ENCODE measurements at regions not wholly inside any gene's neighbourhood (a gene's known extent, or its start where the extent isn't known, plus 50 kb on each side); places are given as distances from the start of the nearest gene placed in this dataset.
"Not testable (repeated sequence)": the region's sequence is repeated elsewhere in the genome, so short reads cannot be mapped to it uniquely, and the experiment has no call there.

DNA sequence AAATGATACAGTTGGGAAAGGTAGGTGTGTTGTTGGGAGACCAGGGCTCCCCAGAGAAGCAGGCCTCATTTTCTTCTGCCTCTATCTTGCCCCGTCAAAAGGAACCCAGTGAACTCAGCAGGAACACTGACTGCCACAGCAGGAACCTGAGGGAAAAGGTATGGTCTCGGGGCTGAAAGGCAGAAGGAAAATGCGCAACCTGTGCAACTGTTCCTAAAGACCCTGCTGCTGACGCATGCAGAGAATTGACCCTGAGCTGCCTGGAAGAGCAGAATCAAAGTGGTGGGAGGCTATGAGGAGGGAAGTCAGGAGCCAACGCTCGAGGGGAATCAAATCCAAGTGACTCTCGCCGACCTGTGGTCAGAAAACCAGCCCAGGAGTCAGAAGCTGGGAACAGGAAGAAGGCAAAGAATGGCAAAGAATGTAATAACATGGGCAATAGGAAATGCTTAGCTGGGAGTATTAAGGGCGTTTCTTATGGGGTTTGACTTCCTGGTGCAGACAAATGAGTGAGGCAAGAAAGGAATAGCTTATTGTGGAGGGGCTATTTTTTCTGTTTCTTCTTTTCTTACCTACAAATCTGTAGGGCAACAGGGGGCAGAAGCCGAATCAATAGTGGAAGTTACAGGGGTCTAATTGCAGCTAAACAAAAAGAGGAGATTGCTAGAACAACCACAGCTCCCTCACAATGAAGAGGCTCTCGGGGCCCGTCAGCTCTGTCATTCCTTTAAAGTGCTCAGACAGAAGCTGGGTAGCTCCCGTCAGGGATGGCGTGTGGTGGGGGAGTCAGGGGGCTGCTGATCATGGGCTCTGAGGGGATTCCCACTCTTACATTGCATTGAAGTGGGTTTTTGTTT lies 65.4 kb upstream of the DLG1 start:
- H3K9me3 ChIP-seq, result peaks cover 25% of the 10 kb centered on the region
- intact Hi-C loops (cut with micrococcal nuclease; ENCODE audit: unreplicated experiment), result loop anchor here (1.0 kb wide), 2 partner anchors 8 to 9 kb away; no protein-coding TSS in a partner anchor
- no peaks in the 10 kb centered on the region for H3K36me3 ChIP-seq (ENCODE audit: control insufficient read depth, insufficient read depth, low read length)
- no peaks in the 10 kb centered on the region for H3K27me3 Mint-ChIP-seq (ENCODE audit: insufficient read depth, unreplicated experiment)
- no TSS peak for BruUV-seq (replicated peaks)
- POLR2A ChIA-PET, result interaction anchor here (0.7 kb wide), 1 partner anchor 782 kb away, joined by 3 read pairs; no protein-coding TSS in a partner anchor
- TF ChIP-seq, protein P1, sequence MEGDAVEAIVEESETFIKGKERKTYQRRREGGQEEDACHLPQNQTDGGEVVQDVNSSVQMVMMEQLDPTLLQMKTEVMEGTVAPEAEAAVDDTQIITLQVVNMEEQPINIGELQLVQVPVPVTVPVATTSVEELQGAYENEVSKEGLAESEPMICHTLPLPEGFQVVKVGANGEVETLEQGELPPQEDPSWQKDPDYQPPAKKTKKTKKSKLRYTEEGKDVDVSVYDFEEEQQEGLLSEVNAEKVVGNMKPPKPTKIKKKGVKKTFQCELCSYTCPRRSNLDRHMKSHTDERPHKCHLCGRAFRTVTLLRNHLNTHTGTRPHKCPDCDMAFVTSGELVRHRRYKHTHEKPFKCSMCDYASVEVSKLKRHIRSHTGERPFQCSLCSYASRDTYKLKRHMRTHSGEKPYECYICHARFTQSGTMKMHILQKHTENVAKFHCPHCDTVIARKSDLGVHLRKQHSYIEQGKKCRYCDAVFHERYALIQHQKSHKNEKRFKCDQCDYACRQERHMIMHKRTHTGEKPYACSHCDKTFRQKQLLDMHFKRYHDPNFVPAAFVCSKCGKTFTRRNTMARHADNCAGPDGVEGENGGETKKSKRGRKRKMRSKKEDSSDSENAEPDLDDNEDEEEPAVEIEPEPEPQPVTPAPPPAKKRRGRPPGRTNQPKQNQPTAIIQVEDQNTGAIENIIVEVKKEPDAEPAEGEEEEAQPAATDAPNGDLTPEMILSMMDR (IDR thresholded peaks at IDR 0.05; ENCODE audit: insufficient read depth in 1 of 2, low read depth in 1 of 2, low read length in 1 of 2, severe bottlenecking in 1 of 2, unreplicated experiment in 1 of 2), result no peak
- DNase-seq, result no peak
- no peak overlapping the region for H3K4me3 Mint-ChIP-seq (ENCODE audit: unreplicated experiment)
- H3K4me3 ChIP-seq (ENCODE audit: low read depth, low read length), result no peak overlapping the region
- H3K36me3 Mint-ChIP-seq (ENCODE audit: insufficient read depth, unreplicated experiment), result peaks cover 23% of the 10 kb centered on the region
- peaks cover 29% of the 10 kb centered on the region for H3K9me3 Mint-ChIP-seq (ENCODE audit: unreplicated experiment)
- CTCF ChIA-PET, result no interaction called here
- peak overlapping the region; percentile 70 for H3K27ac Mint-ChIP-seq (ENCODE audit: unreplicated experiment)
- peaks cover 50% of the 10 kb centered on the region for H3K4me1 ChIP-seq
- no peaks in the 10 kb centered on the region for H3K27me3 ChIP-seq (replicated peaks; ENCODE audit: control insufficient read depth, insufficient read depth, low read length)
- peaks cover 59% of the 10 kb centered on the region for H3K4me1 Mint-ChIP-seq (ENCODE audit: low read depth, unreplicated experiment)

DNA sequence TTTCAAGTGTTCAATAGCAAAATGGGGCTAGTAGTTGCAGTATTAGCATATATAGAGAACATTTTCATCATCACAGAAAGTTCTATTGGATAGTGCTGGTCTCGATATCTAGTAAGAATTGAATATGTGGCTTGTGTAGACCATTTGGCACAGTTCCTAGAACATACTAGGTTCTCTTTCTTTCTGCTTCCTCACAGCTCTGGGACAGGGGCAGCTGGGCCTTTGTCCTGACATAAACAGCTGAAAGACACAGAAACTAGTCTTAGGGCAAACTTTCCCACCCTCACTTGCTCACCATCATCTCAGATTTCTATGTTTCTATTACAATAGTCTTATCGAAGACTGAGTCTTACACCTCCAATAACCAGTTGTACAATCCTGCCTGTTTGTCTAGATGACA lies 63.7 kb upstream of the DLG1 start:
- Mint-ChIP-seq H3K36me3 (ENCODE audit: insufficient read depth, unreplicated experiment) (peaks cover 11% of the 10 kb centered on the region), H3K27ac (ENCODE audit: unreplicated experiment) (no peak overlapping the region), H3K27me3 (ENCODE audit: insufficient read depth, unreplicated experiment) (no peaks in the 10 kb centered on the region), H3K9me3 (ENCODE audit: unreplicated experiment) (peaks cover 29% of the 10 kb centered on the region), H3K4me3 (ENCODE audit: unreplicated experiment) (no peak overlapping the region), H3K4me1 (ENCODE audit: low read depth, unreplicated experiment) (peaks cover 44% of the 10 kb centered on the region)
- BruUV-seq (replicated peaks), result no TSS peak
- H3K36me3 ChIP-seq (ENCODE audit: control insufficient read depth, insufficient read depth, low read length), result no peaks in the 10 kb centered on the region
- TF ChIP-seq, protein P1 (IDR thresholded peaks at IDR 0.05; ENCODE audit: insufficient read depth in 1 of 2, low read depth in 1 of 2, low read length in 1 of 2, severe bottlenecking in 1 of 2, unreplicated experiment in 1 of 2), result no peak
- intact Hi-C loops (cut with micrococcal nuclease; ENCODE audit: unreplicated experiment), result no loop called here
- H3K4me3 ChIP-seq (ENCODE audit: low read depth, low read length), result no peak overlapping the region
- H3K27me3 ChIP-seq (replicated peaks; ENCODE audit: control insufficient read depth, insufficient read depth, low read length), result no peaks in the 10 kb centered on the region
- POLR2A ChIA-PET, result no interaction called here
- no peak for DNase-seq
- H3K4me1 ChIP-seq, result peaks cover 39% of the 10 kb centered on the region
- CTCF ChIA-PET, result no interaction called here
- H3K9me3 ChIP-seq, result peaks cover 29% of the 10 kb centered on the region

DNA sequence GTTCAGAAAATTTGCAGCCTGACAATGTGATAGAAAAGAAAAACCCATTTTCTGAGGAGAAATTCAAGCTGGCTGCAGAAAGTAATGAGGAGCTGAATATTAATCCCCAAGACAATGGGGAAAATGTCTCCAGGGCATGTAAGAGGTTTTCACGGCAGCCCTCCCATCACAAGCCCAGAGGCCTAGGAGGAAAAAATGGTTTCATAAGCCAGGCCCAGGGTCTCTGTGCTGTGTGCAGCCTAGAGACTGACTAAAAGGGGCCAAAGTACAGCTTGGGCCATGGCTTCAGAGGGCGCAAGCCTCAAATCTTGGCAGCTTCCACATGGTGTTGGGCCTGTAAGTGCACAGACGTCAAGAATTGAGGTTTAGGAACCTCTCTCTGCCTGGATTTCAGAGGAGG lies 61.7 kb upstream of the DLG1 start:
- intact Hi-C loops (cut with micrococcal nuclease; ENCODE audit: unreplicated experiment); H3K27me3 ChIP-seq (replicated peaks; ENCODE audit: control insufficient read depth, insufficient read depth, low read length); H3K36me3 ChIP-seq (ENCODE audit: control insufficient read depth, insufficient read depth, low read length); H3K4me3 ChIP-seq (ENCODE audit: low read depth, low read length); H3K27me3 Mint-ChIP-seq (ENCODE audit: insufficient read depth, unreplicated experiment); BruUV-seq (replicated peaks); POLR2A ChIA-PET; H3K4me3 Mint-ChIP-seq (ENCODE audit: unreplicated experiment); DNase-seq; H3K27ac Mint-ChIP-seq (ENCODE audit: unreplicated experiment): not testable (repeated sequence)
- CTCF ChIA-PET, result interaction anchor here (0.6 kb wide), 1 partner anchor 41 kb away, joined by 4 read pairs; no protein-coding TSS in a partner anchor
- peaks cover 29% of the 10 kb centered on the region for H3K9me3 ChIP-seq
- H3K4me1 ChIP-seq, result peaks cover 39% of the 10 kb centered on the region
- H3K9me3 Mint-ChIP-seq (ENCODE audit: unreplicated experiment), result peaks cover 29% of the 10 kb centered on the region
- H3K36me3 Mint-ChIP-seq (ENCODE audit: insufficient read depth, unreplicated experiment), result peaks cover 18% of the 10 kb centered on the region
- peaks cover 38% of the 10 kb centered on the region for H3K4me1 Mint-ChIP-seq (ENCODE audit: low read depth, unreplicated experiment)

DNA sequence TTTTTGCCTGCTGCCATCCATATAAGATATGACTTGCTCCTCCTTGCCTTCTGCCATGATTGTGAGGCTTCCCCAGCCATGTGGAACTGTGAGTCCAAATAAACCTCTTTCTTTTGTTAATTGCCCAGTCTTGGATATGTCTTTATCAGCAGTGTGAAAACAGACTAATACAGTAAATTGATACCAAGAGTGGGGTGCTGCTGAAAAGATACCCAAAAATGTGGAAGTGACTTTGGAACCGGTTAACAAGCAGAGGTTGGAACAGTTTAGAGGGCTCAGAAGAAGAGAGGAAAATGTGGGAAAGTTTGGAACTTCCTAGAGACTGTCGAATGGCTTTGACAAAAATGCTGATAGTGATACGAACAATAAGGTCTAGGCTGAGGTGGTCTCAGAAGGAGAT lies 61.1 kb upstream of the DLG1 start:
- H3K4me3 Mint-ChIP-seq (ENCODE audit: unreplicated experiment); H3K27ac Mint-ChIP-seq (ENCODE audit: unreplicated experiment); BruUV-seq (replicated peaks); POLR2A ChIA-PET; H3K27me3 Mint-ChIP-seq (ENCODE audit: insufficient read depth, unreplicated experiment); H3K27me3 ChIP-seq (replicated peaks; ENCODE audit: control insufficient read depth, insufficient read depth, low read length); H3K36me3 ChIP-seq (ENCODE audit: control insufficient read depth, insufficient read depth, low read length); DNase-seq; CTCF ChIA-PET; H3K4me3 ChIP-seq (ENCODE audit: low read depth, low read length): not testable (repeated sequence)
- H3K9me3 ChIP-seq, result peaks cover 29% of the 10 kb centered on the region
- Mint-ChIP-seq H3K36me3 (ENCODE audit: insufficient read depth, unreplicated experiment) (peaks cover 18% of the 10 kb centered on the region), H3K4me1 (ENCODE audit: low read depth, unreplicated experiment) (peaks cover 35% of the 10 kb centered on the region), H3K9me3 (ENCODE audit: unreplicated experiment) (peaks cover 29% of the 10 kb centered on the region)
- H3K4me1 ChIP-seq, result peaks cover 39% of the 10 kb centered on the region
- intact Hi-C loops (cut with micrococcal nuclease; ENCODE audit: unreplicated experiment), result loop anchor here (5.0 kb wide), 1 partner anchor 133 kb away; no protein-coding TSS in a partner anchor

Data from Caco-2 (cell line).